Esophagus muscularis mucosa (tissue), 4 donors: ENCODE measurements at regions not wholly inside any gene's neighbourhood (a gene's known extent, or its start where the extent isn't known, plus 50 kb on each side); places are given as distances from the start of the nearest gene placed in this dataset.

Experiments used
- DNase-seq: peaks from one replicate; pipeline ENCODE4 v3.0.0-alpha.2; 2017; ENCODE audit errors: extremely low spot score
- H3K27ac ChIP-seq, 4 donors: fragments of 200-600 bp; sonication (generic); replicated peaks in 1 of 4; 1 replicate in 3 of 4; 2 replicates in 1 of 4; pipeline ENCODE4 v1.5.1; 2016 to 2019; ENCODE audit warnings: mild to moderate bottlenecking in 1 of 4
- H3K27me3 ChIP-seq, 4 donors: fragments of 200-600 bp; sonication (generic); one replicate each; pipeline versions ENCODE4 v1.5.1 to v1.6.0; 2016 to 2019
- H3K36me3 ChIP-seq, 4 donors: fragments of 200-600 bp; sonication (generic); one replicate each; pipeline ENCODE4 v1.5.1; 2016 to 2019
- H3K4me1 ChIP-seq, 4 donors: fragments of 200-600 bp; sonication (generic); one replicate each; pipeline ENCODE4 v1.5.1; 2016 to 2019
- H3K4me3 ChIP-seq, 4 donors: fragments of 200-600 bp; sonication (generic); 1 replicate in 2 of 4; 2 replicates in 2 of 4; pipeline ENCODE4 v1.5.1; 2016 to 2019; ENCODE audit warnings: mild to moderate bottlenecking in 4 of 4, moderate library complexity in 1 of 4
- H3K9me3 ChIP-seq, 4 donors: fragments of 200-600 bp; sonication (generic); 1 replicate in 3 of 4; 2 replicates in 1 of 4; pipeline ENCODE4 v1.5.1; 2016 to 2019
- EP300 ChIP-seq: sonication (generic); formaldehyde crosslinking; IDR thresholded peaks from one replicate; pipeline ENCODE4 v1.6.1; 2017; ENCODE audit warnings: antibody characterized with exemption
- POLR2A ChIP-seq: fragments of 450-650 bp; IDR thresholded peaks from one replicate; pipeline ENCODE4 v1.6.1; 2017; ENCODE audit warnings: antibody characterized with exemption, moderate library complexity, mild to moderate bottlenecking, low read depth
- POLR2AphosphoS5 ChIP-seq, 2 donors: sonication (generic); formaldehyde crosslinking; IDR thresholded peaks; one replicate each; pipeline ENCODE4 v1.6.1; 2017; ENCODE audit warnings: antibody characterized with exemption in 2 of 2
- WGBS: methylation state at CpG from one replicate; pipeline ENCODE4 v1.1.5; 2018; 5-methylcytosine and 5-hydroxymethylcytosine counted together
- intact Hi-C: fragments of 100-400 bp; cut with DNase I; formaldehyde crosslinking; loops from one replicate; pipeline ENCODE4 v1.15.1; 2023
- TF ChIP-seq, protein P1 (sequence below), 3 experiments: fragments of 200-600 bp in 2 of 3; fragments of 450-650 bp in 1 of 3; sonication (generic) in 2 of 3; IDR thresholded peaks; one replicate each; pipeline ENCODE4 v1.5.1; 2017 to 2019; ENCODE audit warnings: antibody characterized with exemption in 3 of 3, mild to moderate bottlenecking in 2 of 3, moderate library complexity in 1 of 3

DNA sequence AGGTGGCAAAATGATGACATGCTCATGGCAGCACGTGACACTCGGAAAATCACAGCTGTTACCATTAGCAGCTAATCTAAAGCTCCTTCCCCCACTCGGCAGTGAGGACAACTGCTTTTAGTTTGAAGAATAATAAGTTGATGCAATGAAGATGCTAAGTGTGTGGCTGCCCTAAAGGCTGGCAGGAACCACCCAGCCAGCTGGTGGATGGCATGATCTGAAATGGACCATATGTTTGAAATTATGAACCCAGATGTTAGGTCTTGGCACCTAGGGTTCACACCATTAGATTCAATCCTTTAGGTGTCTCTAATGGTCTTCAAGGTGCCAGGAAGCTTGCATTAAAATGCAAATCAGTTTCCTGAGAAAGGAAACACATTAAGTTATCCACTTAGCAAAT lies 230.1 kb downstream of the WDR11 start:
- TF ChIP-seq POLR2AphosphoS5 (IDR thresholded peaks at IDR 0.05): no peak
- no peak overlapping the region for H3K4me3 ChIP-seq
- H3K4me1 ChIP-seq: peaks cover 5 to 58% (median 41%) of the 10 kb centered on the region in 4 donors
- no peaks in the 10 kb centered on the region for H3K9me3 ChIP-seq
- H3K36me3 ChIP-seq: no peaks in the 10 kb centered on the region
- no peak for DNase-seq
- 77% methylated on average over 3 of the region's 3 CpGs for WGBS
- H3K27ac ChIP-seq: no peak overlapping the region
- intact Hi-C loops: no loop called here
- no peaks in the 10 kb centered on the region for H3K27me3 ChIP-seq

DNA sequence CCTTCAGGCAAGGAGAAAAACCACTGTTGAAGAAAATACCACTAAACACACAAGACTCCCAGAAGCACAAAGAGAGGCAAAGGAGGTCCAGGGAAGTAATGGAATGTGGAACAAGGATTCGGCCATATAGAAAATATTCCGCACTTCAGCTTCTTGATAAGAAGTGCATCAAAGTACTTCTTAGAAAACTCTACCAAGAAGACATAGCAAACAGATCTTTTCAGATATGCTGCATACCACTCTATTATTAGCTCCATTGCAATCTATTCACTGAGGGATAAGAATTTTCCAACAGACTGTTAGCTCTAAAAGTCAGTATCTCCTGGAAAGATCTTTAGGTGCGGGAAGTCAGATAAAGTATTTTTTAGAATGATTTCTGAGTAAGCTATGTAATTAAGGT lies 231.8 kb downstream of the WDR11 start:
- Histone ChIP-seq H3K9me3 (no peaks in the 10 kb centered on the region), H3K36me3 (no peaks in the 10 kb centered on the region), H3K4me1 (peaks cover 0 to 41% (median 26%) of the 10 kb centered on the region in 4 donors), H3K27ac (no peak overlapping the region), H3K27me3 (no peaks in the 10 kb centered on the region), H3K4me3 (no peak overlapping the region)
- DNase-seq: no peak
- WGBS: 69% methylated on average over 3 of the region's 3 CpGs
- intact Hi-C loops: no loop called here
- TF ChIP-seq EP300 (no peak), POLR2A (no peak)
- TF ChIP-seq, protein P1, sequence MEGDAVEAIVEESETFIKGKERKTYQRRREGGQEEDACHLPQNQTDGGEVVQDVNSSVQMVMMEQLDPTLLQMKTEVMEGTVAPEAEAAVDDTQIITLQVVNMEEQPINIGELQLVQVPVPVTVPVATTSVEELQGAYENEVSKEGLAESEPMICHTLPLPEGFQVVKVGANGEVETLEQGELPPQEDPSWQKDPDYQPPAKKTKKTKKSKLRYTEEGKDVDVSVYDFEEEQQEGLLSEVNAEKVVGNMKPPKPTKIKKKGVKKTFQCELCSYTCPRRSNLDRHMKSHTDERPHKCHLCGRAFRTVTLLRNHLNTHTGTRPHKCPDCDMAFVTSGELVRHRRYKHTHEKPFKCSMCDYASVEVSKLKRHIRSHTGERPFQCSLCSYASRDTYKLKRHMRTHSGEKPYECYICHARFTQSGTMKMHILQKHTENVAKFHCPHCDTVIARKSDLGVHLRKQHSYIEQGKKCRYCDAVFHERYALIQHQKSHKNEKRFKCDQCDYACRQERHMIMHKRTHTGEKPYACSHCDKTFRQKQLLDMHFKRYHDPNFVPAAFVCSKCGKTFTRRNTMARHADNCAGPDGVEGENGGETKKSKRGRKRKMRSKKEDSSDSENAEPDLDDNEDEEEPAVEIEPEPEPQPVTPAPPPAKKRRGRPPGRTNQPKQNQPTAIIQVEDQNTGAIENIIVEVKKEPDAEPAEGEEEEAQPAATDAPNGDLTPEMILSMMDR (IDR thresholded peaks at IDR 0.05): no peak

DNA sequence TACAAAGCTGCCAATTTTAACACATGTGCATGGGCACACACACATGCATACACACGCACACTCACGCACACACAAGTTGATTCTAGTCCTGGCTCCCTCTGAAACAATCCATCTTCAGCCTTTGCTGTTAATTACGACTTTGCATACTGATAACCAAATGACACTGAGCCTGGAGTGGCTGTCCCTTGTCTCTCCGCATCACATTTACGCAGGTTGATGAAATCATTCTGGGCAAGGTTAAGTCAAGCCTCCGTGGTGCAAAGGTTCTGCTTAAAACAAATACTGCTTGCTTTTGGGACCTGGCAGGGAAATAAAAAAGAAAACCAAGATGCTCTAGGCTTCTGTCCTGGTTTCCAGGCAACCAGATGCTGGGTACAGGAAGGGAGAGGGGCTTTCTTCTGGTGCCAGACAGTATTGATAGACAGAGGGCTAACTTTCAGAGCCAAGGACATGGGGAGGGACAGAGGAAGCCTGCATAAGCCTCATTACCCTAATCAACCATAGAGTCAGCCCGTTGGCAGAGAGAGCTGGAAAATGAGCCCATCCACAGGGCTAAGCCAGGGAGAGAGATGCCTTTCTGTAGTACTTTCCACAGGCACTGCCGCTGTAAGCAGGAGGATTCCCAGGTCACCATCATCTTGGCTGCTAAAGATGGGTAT lies 233.0 kb downstream of the WDR11 start:
- intact Hi-C loops: no loop called here
- Histone ChIP-seq H3K36me3 (no peaks in the 10 kb centered on the region), H3K4me1 (peaks cover 0 to 34% (median 16%) of the 10 kb centered on the region in 4 donors), H3K9me3 (no peaks in the 10 kb centered on the region), H3K27ac (no peak overlapping the region), H3K27me3 (no peaks in the 10 kb centered on the region), H3K4me3 (no peak overlapping the region)
- WGBS: 83% methylated on average over 8 of the region's 8 CpGs
- TF ChIP-seq POLR2A (no peak), POLR2AphosphoS5 (IDR thresholded peaks at IDR 0.05) (no peak), EP300 (no peak)
- TF ChIP-seq, protein P1 (IDR thresholded peaks at IDR 0.05): no peak
- no peak for DNase-seq

GRCh38 chr10:121084675-121085070 lies 233.5 kb downstream of the WDR11 start:
- peaks cover 0 to 29% (median 12%) of the 10 kb centered on the region in 4 donors for H3K4me1 ChIP-seq
- H3K4me3 ChIP-seq: no peak overlapping the region
- intact Hi-C loops: no loop called here
- TF ChIP-seq EP300: no peak
- DNase-seq: no peak
- WGBS: 65% methylated on average over 3 of the region's 7 CpGs
- no peak overlapping the region for H3K27ac ChIP-seq
- no peaks in the 10 kb centered on the region for H3K36me3 ChIP-seq
- no peaks in the 10 kb centered on the region for H3K27me3 ChIP-seq
- no peaks in the 10 kb centered on the region for H3K9me3 ChIP-seq

DNA sequence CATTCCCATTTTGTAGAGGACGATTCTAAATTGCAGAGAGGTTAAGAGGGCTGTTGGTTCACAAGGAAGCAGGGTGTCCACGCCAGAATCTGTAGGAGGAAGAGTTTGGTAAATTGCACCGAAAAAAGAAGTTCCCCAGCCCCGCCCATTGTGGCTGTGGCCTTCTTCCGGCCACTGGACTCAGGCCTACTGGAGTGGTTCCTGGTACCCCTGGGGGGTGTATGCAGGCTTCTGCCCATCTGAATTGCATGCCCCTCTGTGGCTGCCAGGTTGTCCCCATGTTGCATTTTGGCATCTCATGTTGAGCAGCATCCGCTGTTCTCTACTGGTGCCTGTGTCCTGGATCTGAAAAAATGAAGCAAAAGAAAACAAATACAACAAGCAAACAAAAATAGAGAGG lies 234.2 kb downstream of the WDR11 start:
- no peak overlapping the region for H3K4me3 ChIP-seq
- no peak for TF ChIP-seq EP300
- TF ChIP-seq POLR2AphosphoS5 (IDR thresholded peaks at IDR 0.05): no peak
- no peak for TF ChIP-seq POLR2A
- TF ChIP-seq, protein P1 (IDR thresholded peaks at IDR 0.05): no peak
- H3K27ac ChIP-seq: no peak overlapping the region
- no peak for DNase-seq
- peaks cover 0 to 22% (median 5%) of the 10 kb centered on the region in 4 donors for H3K4me1 ChIP-seq
- 83% methylated on average over 6 of the region's 6 CpGs for WGBS
- H3K36me3 ChIP-seq: no peaks in the 10 kb centered on the region
- intact Hi-C loops: no loop called here
- H3K9me3 ChIP-seq: no peaks in the 10 kb centered on the region
- H3K27me3 ChIP-seq: no peaks in the 10 kb centered on the region

GRCh38 chr10:121087129-121087528 lies 236.0 kb downstream of the WDR11 start:
- WGBS: 82% methylated on average over 8 of the region's 9 CpGs
- TF ChIP-seq EP300 (no peak), POLR2A (no peak), POLR2AphosphoS5 (IDR thresholded peaks at IDR 0.05) (no peak)
- TF ChIP-seq, protein P1 (IDR thresholded peaks at IDR 0.05): no peak

More at GRCh38 chr10:121087129-121087528, 236.0 kb downstream of the WDR11 start:
- intact Hi-C loops: no loop called here
- H3K27ac ChIP-seq: no peak overlapping the region
- H3K4me3 ChIP-seq: no peak overlapping the region
- H3K27me3 ChIP-seq: no peaks in the 10 kb centered on the region
- no peaks in the 10 kb centered on the region for H3K9me3 ChIP-seq
- no peaks in the 10 kb centered on the region for H3K36me3 ChIP-seq
- peaks cover 0 to 19% (median 4%) of the 10 kb centered on the region in 4 donors for H3K4me1 ChIP-seq
- no peak for DNase-seq
